H1 (cell line): ENCODE measurements at regions not wholly inside any gene's neighbourhood (a gene's known extent, or its start where the extent isn't known, plus 50 kb on each side); places are given as distances from the start of the nearest gene placed in this dataset.
A peak's percentile ranks its signal among the peaks of the same experiment; 100 is the strongest.

ENCODE experiments used
- CTCF ChIA-PET: fragments of 300-600 bp; sonication (Branson Sonifier 250); formaldehyde crosslinking; loops from one replicate; lab custom pipeline; 2021; ENCODE audit not compliant: partially characterized antibody; lab: Charles Lee
- POLR2A ChIA-PET: fragments of 300-600 bp; sonication (Branson Sonifier 250); formaldehyde crosslinking; loops from one replicate; lab custom pipeline; 2021; ENCODE audit warnings: inconsistent platforms; ENCODE audit not compliant: partially characterized antibody; lab: Charles Lee
- DNase-seq, 2 experiments: peaks; one replicate each; pipeline versions ENCODE4 v3.0.0 to v3.0.0-alpha.2; 2010 to 2022; ENCODE audit warnings: low spot score in 2 of 2, low read depth in 1 of 2, mixed read lengths in 1 of 2
- FAIRE-seq: peaks from 2 replicates; lab custom pipeline; 2011; peaks lifted over from hg19 to GRCh38; lab: Jason Lieb, UNC
- H2AFZ ChIP-seq: 2 replicates; pipeline ENCODE4 v1.8.1; 2012; ENCODE audit warnings: low read length, inconsistent platforms
- H2AK5ac ChIP-seq: 2 replicates; pipeline ENCODE4 v1.6.1; 2013; ENCODE audit warnings: low read depth, low read length
- H2BK120ac ChIP-seq: replicated peaks from 2 replicates; pipeline ENCODE3; 2013; ENCODE audit warnings: low read depth, low read length, inconsistent platforms
- H2BK12ac ChIP-seq: 2 replicates; pipeline ENCODE4 v1.6.1; 2013; ENCODE audit warnings: low read depth, low read length
- H2BK15ac ChIP-seq: 2 replicates; pipeline ENCODE4 v1.6.1; 2013; ENCODE audit warnings: low read length
- H2BK20ac ChIP-seq: 2 replicates; pipeline ENCODE4 v1.6.1; 2013; ENCODE audit warnings: low read length
- H2BK5ac ChIP-seq: 2 replicates; pipeline ENCODE4 v1.6.1; 2013; ENCODE audit warnings: low read depth, low read length
- H3K14ac ChIP-seq: 2 replicates; pipeline ENCODE4 v1.6.1; 2013; ENCODE audit warnings: inconsistent platforms; ENCODE audit not compliant: insufficient read length
- H3K18ac ChIP-seq: 2 replicates; pipeline ENCODE4 v1.6.1; 2013; ENCODE audit warnings: low read length; ENCODE audit errors: extremely low read depth
- H3K23ac ChIP-seq: 2 replicates; pipeline ENCODE4 v1.6.1; 2013; ENCODE audit warnings: inconsistent platforms; ENCODE audit not compliant: insufficient read length
- H3K23me2 ChIP-seq: 2 replicates; pipeline ENCODE4 v1.6.1; 2013; ENCODE audit warnings: low read depth, low read length
- H3K27ac ChIP-seq: 2 replicates; pipeline ENCODE4 v1.6.1; 2011; ENCODE audit warnings: low read depth, low read length, inconsistent platforms
- H3K27me3 ChIP-seq, 4 experiments: replicated peaks in 1 of 4; 1 replicate in 1 of 4; 2 replicates in 3 of 4; pipeline versions ENCODE4 v1.6.1 to v1.8.1; 2011 to 2013; ENCODE audit warnings: low read length in 3 of 4, mild to moderate bottlenecking in 3 of 4, inconsistent platforms in 2 of 4, mixed read lengths in 2 of 4, moderate library complexity in 1 of 4; ENCODE audit not compliant: control insufficient read depth in 3 of 4, insufficient read depth in 3 of 4; ENCODE audit errors: extremely low read depth in 1 of 4
- H3K36me3 ChIP-seq, 4 experiments: 2 replicates each; pipeline versions ENCODE4 v1.6.1 to v1.8.1; 2011 to 2013; ENCODE audit warnings: mild to moderate bottlenecking in 4 of 4, low read length in 3 of 4, moderate library complexity in 2 of 4, control low read depth in 1 of 4, inconsistent platforms in 1 of 4; ENCODE audit not compliant: insufficient read depth in 4 of 4, control insufficient read depth in 2 of 4
- H3K4ac ChIP-seq: replicated peaks from 2 replicates; pipeline ENCODE3; 2013; ENCODE audit warnings: low read length, low read depth, mixed read lengths, inconsistent platforms; ENCODE audit not compliant: insufficient read length
- H3K4me1 ChIP-seq, 4 experiments: replicated peaks in 1 of 4; 1 replicate in 1 of 4; 2 replicates in 3 of 4; pipeline versions ENCODE4 v1.6.1 to v1.8.1; 2011 to 2013; ENCODE audit warnings: low read length in 3 of 4, inconsistent platforms in 2 of 4, mixed read lengths in 1 of 4; ENCODE audit not compliant: insufficient read depth in 4 of 4, control insufficient read depth in 3 of 4
- H3K4me2 ChIP-seq, 2 experiments: 2 replicates each; pipeline versions ENCODE4 v1.6.1 to v1.8.1; 2011 to 2013; ENCODE audit warnings: low read depth in 2 of 2, low read length in 2 of 2, control low read depth in 1 of 2, inconsistent platforms in 1 of 2, mild to moderate bottlenecking in 1 of 2; ENCODE audit not compliant: insufficient read depth in 1 of 2
- H3K4me3 ChIP-seq, 4 experiments: fragments of 200-600, 300-600 bp in 1 of 4; sonication (generic), shearing (Covaris generic), sonication (Bioruptor Twin) in 1 of 4; 2 replicates each; pipeline versions ENCODE4 v1.5.1 to v1.8.1; 2011 to 2016; ENCODE audit warnings: low read length in 4 of 4, low read depth in 3 of 4, control low read depth in 2 of 4, inconsistent platforms in 2 of 4, mild to moderate bottlenecking in 2 of 4, mixed read lengths in 1 of 4, moderate library complexity in 1 of 4; ENCODE audit not compliant: insufficient read depth in 2 of 4; ENCODE audit errors: extremely low read depth in 1 of 4
- H3K56ac ChIP-seq: replicated peaks from 2 replicates; pipeline ENCODE3; 2013; ENCODE audit warnings: low read depth, mild to moderate bottlenecking, mixed read lengths, low read length, inconsistent platforms; ENCODE audit not compliant: insufficient read length
- H3K79me1 ChIP-seq: 2 replicates; pipeline ENCODE4 v1.6.1; 2013; ENCODE audit warnings: low read depth, low read length, control low read depth
- H3K79me2 ChIP-seq, 2 experiments: 2 replicates each; pipeline versions ENCODE4 v1.6.1 to v1.8.1; 2012 to 2013; ENCODE audit warnings: low read length in 2 of 2, mild to moderate bottlenecking in 2 of 2, inconsistent platforms in 1 of 2; ENCODE audit not compliant: insufficient read depth in 2 of 2, control insufficient read depth in 1 of 2
- H3K9ac ChIP-seq, 4 experiments: replicated peaks in 1 of 4; 1 replicate in 1 of 4; 2 replicates in 3 of 4; pipeline versions ENCODE4 v1.6.1 to v1.8.1; 2011 to 2013; ENCODE audit warnings: low read depth in 3 of 4, low read length in 3 of 4, control low read depth in 2 of 4, mild to moderate bottlenecking in 2 of 4, moderate library complexity in 2 of 4, inconsistent platforms in 1 of 4; ENCODE audit errors: extremely low read depth in 1 of 4
- H3K9me3 ChIP-seq, 2 experiments: 2 replicates each; pipeline versions ENCODE4 v1.6.1 to v1.8.1; 2012 to 2013; ENCODE audit warnings: mild to moderate bottlenecking in 2 of 2, moderate library complexity in 2 of 2, control low read depth in 1 of 2, inconsistent platforms in 1 of 2, low read depth in 1 of 2, low read length in 1 of 2, mixed read lengths in 1 of 2; ENCODE audit not compliant: insufficient read depth in 2 of 2
- H4K20me1 ChIP-seq, 2 experiments: replicated peaks in 1 of 2; 2 replicates each; pipeline versions ENCODE3 to v1.8.1; 2011 to 2013; ENCODE audit warnings: inconsistent platforms in 2 of 2, low read length in 2 of 2, mild to moderate bottlenecking in 1 of 2; ENCODE audit not compliant: insufficient read depth in 2 of 2, control insufficient read depth in 1 of 2
- H4K5ac ChIP-seq: 2 replicates; pipeline ENCODE4 v1.6.1; 2013; ENCODE audit warnings: low read length, low read depth, mixed read lengths, inconsistent platforms; ENCODE audit not compliant: insufficient read length
- H4K8ac ChIP-seq: 2 replicates; pipeline ENCODE4 v1.8.0; 2013; ENCODE audit warnings: mild to moderate bottlenecking, moderate library complexity, low read length, inconsistent platforms; ENCODE audit not compliant: insufficient read depth; ENCODE audit errors: extremely low read depth
- H4K91ac ChIP-seq: replicated peaks from 2 replicates; pipeline ENCODE3; 2013; ENCODE audit warnings: low read length, mixed read lengths, inconsistent platforms; ENCODE audit not compliant: insufficient read length
- BRCA1 ChIP-seq: IDR thresholded peaks from 2 replicates; pipeline ENCODE4 v1.6.1; 2012; ENCODE audit warnings: low read depth, low read length, improper control_type of control experiment
- CTCF ChIP-seq, 3 experiments: IDR thresholded peaks; 1 replicate in 2 of 3; 2 replicates in 1 of 3; pipeline versions ENCODE4 v1.5.1 to v1.6.1; 2011; ENCODE audit warnings: low read length in 3 of 3, mild to moderate bottlenecking in 3 of 3, inconsistent platforms in 2 of 3, low read depth in 1 of 3, moderate library complexity in 1 of 3; ENCODE audit not compliant: insufficient read depth in 1 of 3; ENCODE audit errors: control extremely low read depth in 1 of 3
- EGR1 ChIP-seq: IDR thresholded peaks from 2 replicates; pipeline ENCODE4 v1.6.1; 2011; ENCODE audit warnings: low read depth, low read length, borderline replicate concordance
- EZH2 ChIP-seq: fragments of 200-600 bp; sonication (generic); IDR thresholded peaks from 2 replicates; pipeline ENCODE4 v1.7.1; 2012; ENCODE audit warnings: low read depth, mild to moderate bottlenecking, moderate library complexity, low read length, inconsistent platforms; ENCODE audit not compliant: severe bottlenecking
- HDAC6 ChIP-seq: IDR thresholded peaks from one replicate; pipeline ENCODE4 v1.7.1; 2012; ENCODE audit warnings: low read depth, mild to moderate bottlenecking, inconsistent platforms, low read length, moderate library complexity
- JUND ChIP-seq: IDR thresholded peaks from 2 replicates; pipeline ENCODE4 v1.6.1; 2011; ENCODE audit warnings: mild to moderate bottlenecking, improper control_type of control experiment, low read length
- POU5F1 ChIP-seq: IDR thresholded peaks from 2 replicates; pipeline ENCODE4 v1.6.1; 2011; ENCODE audit warnings: low read depth, mild to moderate bottlenecking, low read length, moderate library complexity
- RBBP5 ChIP-seq: IDR thresholded peaks from 2 replicates; pipeline ENCODE4 v1.7.1; 2012; ENCODE audit warnings: low read depth, mild to moderate bottlenecking, inconsistent platforms, low read length, moderate library complexity, borderline replicate concordance
- RXRA ChIP-seq: IDR thresholded peaks from 2 replicates; pipeline ENCODE4 v1.6.1; 2011; ENCODE audit warnings: low read depth, mild to moderate bottlenecking, low read length, moderate library complexity; ENCODE audit not compliant: insufficient read depth
- WGBS, 2 experiments: shearing (Covaris generic) in 1 of 2; methylation state at CpG; one replicate each; pipeline versions ENCODE4 v1.1.6 to v1.1.7; 2013 to 2015; ENCODE audit warnings: low lambda C conversion rate in 2 of 2, mixed read lengths in 2 of 2, inconsistent platforms in 1 of 2, low coverage in 1 of 2, missing lambda C conversion rate in 1 of 2; ENCODE audit not compliant: insufficient replicate concordance in 2 of 2, insufficient coverage in 1 of 2, insufficient read length in 1 of 2; ENCODE audit errors: extremely low coverage in 1 of 2, missing lambda C conversion rate in 1 of 2; 5-methylcytosine and 5-hydroxymethylcytosine counted together
- TF ChIP-seq, protein P1 (sequence below): IDR thresholded peaks from 2 replicates; pipeline ENCODE4 v1.6.1; 2011; ENCODE audit warnings: low read length, improper control_type of control experiment

- Histone ChIP-seq H3K79me2 (no peaks in the 10 kb centered on the region), H2AK5ac (no peak overlapping the region), H3K4me1 (no peaks in the 10 kb centered on the region), H4K20me1 (no peaks in the 10 kb centered on the region), H3K9me3 (no peaks in the 10 kb centered on the region), H3K4me3 (no peak overlapping the region), H2BK120ac (peak overlapping the region; percentile 26), H3K27me3 (no peaks in the 10 kb centered on the region), H3K56ac (no peak overlapping the region), H2BK20ac (no peak overlapping the region), H3K79me1 (no peaks in the 10 kb centered on the region), H3K18ac (no peak overlapping the region), H3K23ac (no peak overlapping the region), H3K36me3 (no peaks in the 10 kb centered on the region), H4K5ac (no peak overlapping the region), H4K91ac (no peak overlapping the region), H2AFZ (0 out of 2 replicates have a peak overlapping the region, but pooled peaks have one; percentile 12), H3K9ac (no peak overlapping the region), H3K23me2 (no peaks in the 10 kb centered on the region), H3K14ac (no peak overlapping the region), H3K4ac (no peak overlapping the region), H4K8ac (no peak overlapping the region), H3K27ac (no peak overlapping the region), H2BK15ac (no peak overlapping the region), H2BK12ac (no peak overlapping the region), H2BK5ac (no peak overlapping the region), H3K4me2 (no peak overlapping the region)
- POLR2A ChIA-PET: no interaction called here
- FAIRE-seq (no peak), DNase-seq (no peak)
- CTCF ChIA-PET: interaction anchor here (0.8 to 3.9 kb wide), 7 partner anchors 13 to 157 kb away, joined by 3 to 31 read pairs (median 3); no protein-coding TSS in a partner anchor
- 90% methylated on average over 4 of the region's 4 CpGs; no CpG with 5 or more reads in 1 of the 2 experiments for WGBS, 2 experiments
- TF ChIP-seq BRCA1 (no peak), POU5F1 (no peak), RXRA (no peak), RBBP5 (no peak), CTCF (IDR thresholded peaks at IDR 0.05; ENCODE audit: control extremely low read depth in 1 of 3, insufficient read depth in 1 of 3, low read depth in 1 of 3, low read length in 3 of 3) (no peak), EGR1 (no peak), JUND (no peak), EZH2 (no peak), HDAC6 (no peak)
- TF ChIP-seq, protein P1, sequence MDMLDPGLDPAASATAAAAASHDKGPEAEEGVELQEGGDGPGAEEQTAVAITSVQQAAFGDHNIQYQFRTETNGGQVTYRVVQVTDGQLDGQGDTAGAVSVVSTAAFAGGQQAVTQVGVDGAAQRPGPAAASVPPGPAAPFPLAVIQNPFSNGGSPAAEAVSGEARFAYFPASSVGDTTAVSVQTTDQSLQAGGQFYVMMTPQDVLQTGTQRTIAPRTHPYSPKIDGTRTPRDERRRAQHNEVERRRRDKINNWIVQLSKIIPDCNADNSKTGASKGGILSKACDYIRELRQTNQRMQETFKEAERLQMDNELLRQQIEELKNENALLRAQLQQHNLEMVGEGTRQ: no peak
Observed at GRCh38 chr10:93236393-93237040, 162.8 kb downstream of the CYP26A1 start.
